Activated B cell treated with CpG ODN at 0.5 μM for 24 hours (primary cell): ENCODE measurements at regions not wholly inside any gene's neighbourhood (a gene's known extent, or its start where the extent isn't known, plus 50 kb on each side); places are given as distances from the start of the nearest gene placed in this dataset.

Experiments used
- ATAC-seq: fragments of 200-7000 bp; cut with Tn5 transposase; one replicate; pipeline ENCODE4 v1.10.0; 2021; ENCODE audit warnings: low read depth, mild to moderate bottlenecking, moderate library complexity
- CTCF ChIA-PET: fragments of 350-600 bp; sonication (Branson Sonifier 250); formaldehyde crosslinking; loops from one replicate; lab custom pipeline; 2021; ENCODE audit warnings: antibody characterized with exemption; lab: Charles Lee
- POLR2A ChIA-PET: fragments of 350-600 bp; sonication (Branson Sonifier 250); formaldehyde crosslinking; loops from one replicate; lab custom pipeline; 2021; ENCODE audit warnings: antibody characterized with exemption; lab: Charles Lee
- DNase-seq: peaks from one replicate; pipeline ENCODE4 v3.0.0; 2022
- H3K27ac Mint-ChIP-seq: one replicate; pipeline ENCODE4 v1.8.0; 2020; ENCODE audit warnings: mixed read lengths
- H3K27me3 Mint-ChIP-seq: one replicate; pipeline ENCODE4 v1.8.0; 2021; ENCODE audit warnings: mixed read lengths
- H3K36me3 Mint-ChIP-seq: one replicate; pipeline ENCODE4 v1.8.0; 2021; ENCODE audit warnings: low read depth, mixed read lengths
- H3K4me1 Mint-ChIP-seq: one replicate; pipeline ENCODE4 v1.8.0; 2021; ENCODE audit warnings: mixed read lengths
- H3K4me3 Mint-ChIP-seq: one replicate; pipeline ENCODE4 v1.8.0; 2020; ENCODE audit warnings: mild to moderate bottlenecking, mixed read lengths
- H3K9me3 Mint-ChIP-seq: one replicate; pipeline ENCODE4 v1.8.0; 2020; ENCODE audit warnings: mixed read lengths
- CTCF ChIP-seq: fragments of 200-600 bp; IDR thresholded peaks from one replicate; pipeline ENCODE4 v1.8.0; 2022; ENCODE audit warnings: antibody characterized with exemption, mild to moderate bottlenecking
- intact Hi-C: fragments of 100-400 bp; cut with micrococcal nuclease; formaldehyde crosslinking; loops from one replicate; pipeline ENCODE4 v1.15.1; 2024

GRCh38 chr13:106423530-106423929, 111.9 kb downstream of the EFNB2 start:
- Mint-ChIP-seq H3K9me3 (no peaks in the 10 kb centered on the region), H3K36me3 (no peaks in the 10 kb centered on the region), H3K27ac (no peak overlapping the region), H3K27me3 (peaks cover 5% of the 10 kb centered on the region), H3K4me3 (no peak overlapping the region), H3K4me1 (no peaks in the 10 kb centered on the region)
- DNase-seq, result no peak
- CTCF ChIA-PET, result no interaction called here
- intact Hi-C loops, result no loop called here
- no peak for TF ChIP-seq CTCF
- POLR2A ChIA-PET, result no interaction called here
- ATAC-seq, result no peak

DNA sequence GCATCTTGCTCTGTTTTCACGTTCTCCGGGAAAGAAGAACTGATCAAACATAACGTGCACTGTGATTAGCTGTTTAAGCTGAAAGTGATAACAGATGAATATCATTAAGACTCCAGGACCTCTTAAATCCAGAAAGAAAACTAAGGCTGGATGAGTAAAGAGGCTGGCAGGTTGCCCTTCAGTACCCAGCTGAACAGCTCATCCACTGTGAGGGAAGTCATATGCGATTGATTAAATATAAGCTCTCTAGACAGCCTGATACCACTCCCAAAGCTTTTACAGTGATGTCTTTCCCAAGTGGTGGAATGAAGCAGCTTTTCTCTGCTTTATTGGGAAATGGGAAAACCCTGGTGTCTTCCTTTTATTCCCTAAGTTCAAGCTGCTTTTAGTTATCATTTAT, 116.9 kb downstream of the EFNB2 start:
- DNase-seq, result no peak
- Mint-ChIP-seq H3K9me3 (no peaks in the 10 kb centered on the region), H3K4me1 (no peaks in the 10 kb centered on the region), H3K27me3 (no peaks in the 10 kb centered on the region), H3K4me3 (no peak overlapping the region), H3K27ac (no peak overlapping the region), H3K36me3 (no peaks in the 10 kb centered on the region)
- ChIA-PET CTCF (no interaction called here), POLR2A (no interaction called here)
- no peak for ATAC-seq
- TF ChIP-seq CTCF, result no peak
- intact Hi-C loops, result no loop called here

DNA sequence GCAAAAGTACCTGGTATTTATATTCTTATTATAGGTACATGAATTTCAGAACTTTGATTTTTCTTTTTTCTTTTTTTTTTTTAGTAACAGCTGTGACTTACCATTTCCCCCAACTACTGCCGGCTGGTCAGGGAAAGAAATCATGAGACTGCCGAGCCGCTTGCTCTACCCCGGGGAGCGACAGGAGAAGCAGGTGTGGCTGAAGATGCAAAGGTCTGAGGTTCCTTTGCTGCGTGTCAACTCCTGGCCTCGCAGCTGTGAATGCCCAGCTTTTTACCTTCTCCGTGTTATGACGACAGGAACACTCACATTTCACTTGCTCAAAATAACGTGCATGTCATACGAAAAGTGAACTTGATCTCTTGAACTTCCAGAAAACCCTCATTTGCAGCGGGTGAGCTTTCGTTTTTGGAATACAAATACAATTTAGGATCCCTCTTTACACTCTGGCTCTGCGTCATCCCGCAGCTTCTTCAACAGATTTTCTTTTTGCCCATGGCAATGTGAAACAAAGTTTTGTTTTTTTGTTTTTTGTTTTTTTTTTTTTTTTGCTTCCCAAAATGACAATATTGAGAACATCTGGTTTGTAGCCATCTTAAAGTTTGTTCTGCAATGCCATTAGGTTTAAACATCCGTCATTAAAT, 117.9 kb downstream of the EFNB2 start:
- no peak overlapping the region for H3K27ac Mint-ChIP-seq
- no peaks in the 10 kb centered on the region for H3K36me3 Mint-ChIP-seq
- POLR2A ChIA-PET, result no interaction called here
- no peak overlapping the region for H3K4me3 Mint-ChIP-seq
- intact Hi-C loops, result no loop called here
- DNase-seq, result no peak
- no peaks in the 10 kb centered on the region for H3K9me3 Mint-ChIP-seq
- CTCF ChIA-PET, result no interaction called here
- ATAC-seq, result no peak
- TF ChIP-seq CTCF, result no peak
- H3K4me1 Mint-ChIP-seq, result no peaks in the 10 kb centered on the region
- H3K27me3 Mint-ChIP-seq, result no peaks in the 10 kb centered on the region

DNA sequence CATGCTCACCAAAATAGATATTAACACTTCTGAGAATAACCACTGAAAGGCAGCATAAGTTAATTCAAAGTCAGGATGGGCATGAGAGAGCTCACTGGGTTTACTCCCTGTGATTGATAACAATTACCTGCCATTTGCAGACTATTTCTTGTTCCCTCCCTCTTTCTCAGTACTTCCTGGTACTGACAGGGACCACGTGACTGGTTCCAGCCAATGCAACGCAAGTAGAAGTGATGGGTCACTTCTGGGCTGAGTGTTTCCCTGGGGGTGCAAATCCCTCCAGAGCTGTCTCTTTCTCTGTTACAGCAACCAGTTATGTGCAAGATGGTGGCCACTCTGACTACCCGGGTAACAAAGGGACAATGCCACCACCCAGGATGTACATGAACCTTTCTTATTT, 118.8 kb downstream of the EFNB2 start:
- no peaks in the 10 kb centered on the region for H3K27me3 Mint-ChIP-seq
- no peaks in the 10 kb centered on the region for H3K36me3 Mint-ChIP-seq
- H3K4me3 Mint-ChIP-seq, result no peak overlapping the region
- intact Hi-C loops, result no loop called here
- ChIA-PET POLR2A (no interaction called here), CTCF (no interaction called here)
- TF ChIP-seq CTCF, result no peak
- no peak overlapping the region for H3K27ac Mint-ChIP-seq
- no peaks in the 10 kb centered on the region for H3K9me3 Mint-ChIP-seq
- ATAC-seq (no peak), DNase-seq (no peak)
- no peaks in the 10 kb centered on the region for H3K4me1 Mint-ChIP-seq

DNA sequence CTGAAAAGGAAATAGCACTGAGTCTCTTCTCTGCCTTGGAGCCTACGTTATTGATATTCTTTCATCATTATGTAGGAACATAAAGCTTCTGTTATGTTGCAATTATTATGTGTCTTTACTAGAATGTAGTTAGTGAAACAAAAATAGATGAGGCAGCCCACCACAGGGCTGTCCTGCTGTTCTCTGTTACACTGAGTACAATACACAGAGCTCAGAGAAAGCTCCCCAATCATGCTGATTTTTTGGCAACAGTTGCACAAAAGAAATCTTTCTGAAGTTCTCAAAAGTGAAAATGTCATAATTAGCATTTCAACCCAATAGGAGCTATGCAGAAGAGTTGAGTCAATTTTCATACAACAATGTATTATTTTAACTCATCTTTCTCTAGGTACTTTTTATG, 119.5 kb downstream of the EFNB2 start:
- H3K27me3 Mint-ChIP-seq, result no peaks in the 10 kb centered on the region
- no peaks in the 10 kb centered on the region for H3K36me3 Mint-ChIP-seq
- no peaks in the 10 kb centered on the region for H3K4me1 Mint-ChIP-seq
- CTCF ChIA-PET, result no interaction called here
- no peak overlapping the region for H3K4me3 Mint-ChIP-seq
- H3K27ac Mint-ChIP-seq, result no peak overlapping the region
- no peaks in the 10 kb centered on the region for H3K9me3 Mint-ChIP-seq
- ATAC-seq (no peak), DNase-seq (no peak)
- TF ChIP-seq CTCF, result no peak
- POLR2A ChIA-PET, result no interaction called here
- intact Hi-C loops, result no loop called here
